HG02938 (cell line): ENCODE measurements at regions not wholly inside any gene's neighbourhood (a gene's known extent, or its start where the extent isn't known, plus 50 kb on each side); places are given as distances from the start of the nearest gene placed in this dataset.
"Not testable (repeated sequence)": the region's sequence is repeated elsewhere in the genome, so short reads cannot be mapped to it uniquely, and the experiment has no call there.

ENCODE experiments used
- ATAC-seq: cut with Tn5 transposase; IDR thresholded peaks from one replicate; pipeline ENCODE4 v1.9.1; 2021; ENCODE audit warnings: mild to moderate bottlenecking, moderate library complexity; ENCODE audit not compliant: unreplicated experiment

- ATAC-seq: no peak
These were observed 1007.4 kb downstream of the GATA3 start for GRCh38 chr10:9061871-9062270.

- no peak for ATAC-seq
These were observed 1011.7 kb downstream of the GATA3 start for GRCh38 chr10:9066152-9066551.

GRCh38 chr10:9068003-9068402, 1013.5 kb downstream of the GATA3 start:
- ATAC-seq: no peak

- no peak for ATAC-seq
These were observed 1014.6 kb downstream of the GATA3 start for GRCh38 chr10:9069136-9069535.

- ATAC-seq: no peak
These were observed 1020.9 kb downstream of the GATA3 start for GRCh38 chr10:9075420-9075819.

GRCh38 chr10:9076066-9076465, 1021.6 kb downstream of the GATA3 start:
- no peak for ATAC-seq

GRCh38 chr10:9081253-9081652, 1026.8 kb downstream of the GATA3 start:
- no peak for ATAC-seq

- ATAC-seq: no peak
These were observed 1027.5 kb downstream of the GATA3 start for GRCh38 chr10:9081961-9082360.

GRCh38 chr10:9091530-9092093, 1037.1 kb downstream of the GATA3 start:
- no peak for ATAC-seq

GRCh38 chr10:9096288-9096687, 1041.8 kb downstream of the GATA3 start:
- no peak for ATAC-seq

GRCh38 chr10:9097206-9097990, 1042.9 kb downstream of the GATA3 start:
- no peak for ATAC-seq

GRCh38 chr10:9097991-9098306, 1043.5 kb downstream of the GATA3 start:
- no peak for ATAC-seq

- ATAC-seq: no peak
These were observed 1047.5 kb downstream of the GATA3 start for GRCh38 chr10:9102026-9102425.

GRCh38 chr10:9103301-9103700, 1048.8 kb downstream of the GATA3 start:
- no peak for ATAC-seq

GRCh38 chr10:9111976-9112375, 1057.5 kb downstream of the GATA3 start:
- ATAC-seq: no peak

- ATAC-seq: no peak
These were observed 1072.2 kb downstream of the GATA3 start for GRCh38 chr10:9126728-9127127.

GRCh38 chr10:9137368-9137767, 1082.9 kb downstream of the GATA3 start:
- no peak for ATAC-seq

GRCh38 chr10:9138829-9139228, 1084.3 kb downstream of the GATA3 start:
- not testable (repeated sequence) for ATAC-seq

GRCh38 chr10:9140373-9140772, 1085.9 kb downstream of the GATA3 start:
- no peak for ATAC-seq

GRCh38 chr10:9147475-9147874, 1093.0 kb downstream of the GATA3 start:
- ATAC-seq: no peak

GRCh38 chr10:9149134-9149533, 1094.6 kb downstream of the GATA3 start:
- ATAC-seq: no peak

GRCh38 chr10:9153057-9153456, 1098.6 kb downstream of the GATA3 start:
- ATAC-seq: not testable (repeated sequence)

- no peak for ATAC-seq
These were observed 1103.2 kb downstream of the GATA3 start for GRCh38 chr10:9157656-9158055.
